ENCODE measurements at regions not wholly inside any gene's neighbourhood (a gene's known extent, or its start where the extent isn't known, plus 50 kb on each side); places are given as distances from the start of the nearest gene placed in this dataset.
A peak's percentile ranks its signal among the peaks of the same experiment; 100 is the strongest.

DNA sequence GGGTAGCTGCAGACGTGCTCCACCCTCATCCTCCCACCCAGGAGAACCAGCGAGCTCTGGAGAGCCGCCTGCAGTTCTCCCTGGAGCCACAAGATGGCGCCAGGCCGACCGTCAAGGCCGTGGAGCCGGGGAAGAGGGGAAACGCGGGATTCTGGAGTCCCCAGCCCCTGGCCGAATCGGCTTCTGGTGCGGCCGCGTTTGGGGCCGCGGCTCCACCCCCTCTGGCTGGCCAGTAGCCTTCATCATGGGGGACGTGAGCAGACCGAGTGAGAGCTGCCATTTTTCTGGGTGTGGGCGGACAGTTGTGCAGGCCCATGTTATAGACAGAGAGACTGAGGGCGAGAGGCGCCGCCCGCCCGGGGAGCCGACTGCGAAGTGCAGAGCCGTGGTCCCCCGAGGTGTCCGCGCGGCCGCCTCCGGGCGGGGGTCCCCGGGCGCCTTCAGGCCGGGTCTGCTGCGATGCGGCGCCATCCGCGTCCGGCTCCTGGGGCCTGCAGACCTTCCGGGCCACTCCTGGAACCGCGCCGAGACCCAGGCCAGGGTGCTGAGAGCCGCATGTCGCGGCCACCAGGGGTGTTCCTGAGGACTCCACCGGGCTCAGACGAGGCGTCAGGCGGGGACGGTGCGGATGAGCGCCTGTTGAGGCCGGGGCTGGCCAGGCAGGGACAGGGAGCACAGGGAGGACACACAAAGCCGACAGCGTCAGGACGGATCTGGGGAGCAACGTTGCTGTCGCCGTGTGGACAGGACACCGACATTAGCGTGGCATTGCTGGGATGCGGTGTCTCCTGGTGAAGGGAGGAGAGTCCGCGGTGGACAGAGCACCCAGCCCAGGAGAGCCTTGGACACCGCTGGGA, 418.2 kb upstream of the HS6ST1 start:
- Histone ChIP-seq H3K27ac (no peak overlapping the region), H3K4me1 (peaks cover 0 to 13% (median 0%) of the 10 kb centered on the region in 4 donors), H3K36me3 (no peaks in the 10 kb centered on the region), H3K27me3 (no peaks in the 10 kb centered on the region), H3K4me3 (peak overlapping the region; percentile 29 to 51 (median 40)), H3K9me3 (no peaks in the 10 kb centered on the region)
- intact Hi-C loops (cut with DNase I), result no loop called here
- 0% methylated on average over 12 of the region's 71 CpGs for WGBS (ENCODE audit: insufficient coverage, low coverage, low lambda C conversion rate, missing lambda C conversion rate)
- TF ChIP-seq POLR2A (IDR thresholded peaks at IDR 0.05), result no peak
- TF ChIP-seq CTCF (IDR thresholded peaks at IDR 0.05), result peak; percentile 89 to 99 (median 98)
- ATAC-seq, result peak; percentile 80 to 91 (median 89)
- DNase-seq, result peak; percentile 73 to 82 (median 81)

GRCh38 chr2:128737546-128737826, 418.8 kb upstream of the HS6ST1 start:
- Histone ChIP-seq H3K27ac (no peak overlapping the region), H3K4me1 (peaks cover 0 to 13% (median 0%) of the 10 kb centered on the region in 4 donors), H3K27me3 (no peaks in the 10 kb centered on the region), H3K9me3 (no peaks in the 10 kb centered on the region), H3K36me3 (no peaks in the 10 kb centered on the region), H3K4me3 (no peak overlapping the region)
- WGBS (ENCODE audit: insufficient coverage, low coverage, low lambda C conversion rate, missing lambda C conversion rate), result no CpG with 5 or more reads among the region's 7 CpGs
- intact Hi-C loops (cut with DNase I), result no loop called here
- ATAC-seq, result no peak
- TF ChIP-seq POLR2A (IDR thresholded peaks at IDR 0.05) (no peak), CTCF (IDR thresholded peaks at IDR 0.05) (no peak)
- no peak for DNase-seq

GRCh38 chr2:128738446-128739110, 419.9 kb upstream of the HS6ST1 start:
- H3K36me3 ChIP-seq, result no peaks in the 10 kb centered on the region
- no peak overlapping the region for H3K4me3 ChIP-seq
- no peaks in the 10 kb centered on the region for H3K27me3 ChIP-seq
- TF ChIP-seq CTCF (IDR thresholded peaks at IDR 0.05) (no peak), POLR2A (IDR thresholded peaks at IDR 0.05) (no peak)
- WGBS (ENCODE audit: insufficient coverage, low coverage, low lambda C conversion rate, missing lambda C conversion rate), result 79% methylated on average over 8 of the region's 8 CpGs
- H3K9me3 ChIP-seq, result no peaks in the 10 kb centered on the region
- H3K27ac ChIP-seq, result no peak overlapping the region
- ATAC-seq, result no peak
- intact Hi-C loops (cut with DNase I), result no loop called here
- peaks cover 0 to 8% (median 0%) of the 10 kb centered on the region in 4 donors for H3K4me1 ChIP-seq
- no peak for DNase-seq

DNA sequence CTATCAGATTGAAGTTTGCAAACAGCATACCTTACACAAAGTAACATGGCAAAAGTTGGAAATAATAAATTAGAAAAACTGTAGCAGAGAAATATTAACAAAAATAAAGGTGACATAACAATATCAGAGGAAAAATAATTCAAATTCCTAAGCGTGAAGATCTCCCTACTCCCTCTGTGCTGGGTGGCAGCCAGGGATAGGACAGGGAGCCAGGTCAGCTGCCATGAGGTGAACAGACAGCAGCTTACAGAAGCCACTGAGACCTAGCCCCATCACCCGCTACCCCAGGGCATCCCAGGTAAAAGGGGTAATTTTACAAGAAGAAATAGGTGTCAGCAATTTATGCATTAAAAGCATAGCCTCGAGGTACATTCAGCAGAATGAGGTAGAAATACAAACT, 423.8 kb upstream of the HS6ST1 start:
- no peak for ATAC-seq
- WGBS (ENCODE audit: insufficient coverage, low coverage, low lambda C conversion rate, missing lambda C conversion rate), result 73% methylated on average over 3 of the region's 3 CpGs
- intact Hi-C loops (cut with DNase I), result no loop called here

More for the DNA sequence above, 423.8 kb upstream of the HS6ST1 start:
- Histone ChIP-seq H3K4me1 (no peaks in the 10 kb centered on the region), H3K36me3 (no peaks in the 10 kb centered on the region), H3K27me3 (no peaks in the 10 kb centered on the region), H3K4me3 (no peak overlapping the region), H3K27ac (no peak overlapping the region), H3K9me3 (no peaks in the 10 kb centered on the region)
- DNase-seq, result no peak
- TF ChIP-seq CTCF (IDR thresholded peaks at IDR 0.05), result no peak
- TF ChIP-seq POLR2A (IDR thresholded peaks at IDR 0.05), result no peak

Data from right lobe of liver (tissue), 6 donors.